Activated CD8-positive, alpha-beta T cell treated with anti-CD3 and anti-CD28 coated beads, Interleukin-2, amount 10 ng/mL, durations not matched to agents 7 days and 5 days (primary cell): ENCODE measurements at regions not wholly inside any gene's neighbourhood (a gene's known extent, or its start where the extent isn't known, plus 50 kb on each side); places are given as distances from the start of the nearest gene placed in this dataset.

ENCODE experiments used
- ATAC-seq: fragments of 150-1000 bp; cut with Tn5 transposase; one replicate; pipeline ENCODE4 v1.10.0; 2021; ENCODE audit warnings: moderate library complexity
- CTCF ChIA-PET: fragments of 350-600 bp; sonication (Branson Sonifier 250); formaldehyde crosslinking; loops from one replicate; lab custom pipeline; 2021; ENCODE audit warnings: antibody characterized with exemption; lab: Charles Lee
- POLR2A ChIA-PET: fragments of 350-600 bp; sonication (Branson Sonifier 250); formaldehyde crosslinking; loops from one replicate; lab custom pipeline; 2021; ENCODE audit warnings: antibody characterized with exemption; lab: Charles Lee
- DNase-seq: peaks from one replicate; pipeline ENCODE4 v3.0.0-alpha.2; 2020
- H3K27ac Mint-ChIP-seq: one replicate; pipeline ENCODE4 v1.8.0; 2021; ENCODE audit warnings: mild to moderate bottlenecking, mixed read lengths
- H3K27me3 Mint-ChIP-seq: one replicate; pipeline ENCODE4 v1.8.0; 2021; ENCODE audit warnings: low read depth, mixed read lengths
- H3K36me3 Mint-ChIP-seq: one replicate; pipeline ENCODE4 v1.8.0; 2021; ENCODE audit warnings: low read depth, mixed read lengths
- H3K4me1 Mint-ChIP-seq: one replicate; pipeline ENCODE4 v1.8.0; 2021; ENCODE audit warnings: low read depth, mixed read lengths
- H3K4me3 Mint-ChIP-seq: one replicate; pipeline ENCODE4 v1.8.0; 2021; ENCODE audit warnings: mild to moderate bottlenecking, mixed read lengths
- H3K9me3 Mint-ChIP-seq: one replicate; pipeline ENCODE4 v1.8.0; 2022; ENCODE audit warnings: mixed read lengths; ENCODE audit not compliant: insufficient read depth

DNA sequence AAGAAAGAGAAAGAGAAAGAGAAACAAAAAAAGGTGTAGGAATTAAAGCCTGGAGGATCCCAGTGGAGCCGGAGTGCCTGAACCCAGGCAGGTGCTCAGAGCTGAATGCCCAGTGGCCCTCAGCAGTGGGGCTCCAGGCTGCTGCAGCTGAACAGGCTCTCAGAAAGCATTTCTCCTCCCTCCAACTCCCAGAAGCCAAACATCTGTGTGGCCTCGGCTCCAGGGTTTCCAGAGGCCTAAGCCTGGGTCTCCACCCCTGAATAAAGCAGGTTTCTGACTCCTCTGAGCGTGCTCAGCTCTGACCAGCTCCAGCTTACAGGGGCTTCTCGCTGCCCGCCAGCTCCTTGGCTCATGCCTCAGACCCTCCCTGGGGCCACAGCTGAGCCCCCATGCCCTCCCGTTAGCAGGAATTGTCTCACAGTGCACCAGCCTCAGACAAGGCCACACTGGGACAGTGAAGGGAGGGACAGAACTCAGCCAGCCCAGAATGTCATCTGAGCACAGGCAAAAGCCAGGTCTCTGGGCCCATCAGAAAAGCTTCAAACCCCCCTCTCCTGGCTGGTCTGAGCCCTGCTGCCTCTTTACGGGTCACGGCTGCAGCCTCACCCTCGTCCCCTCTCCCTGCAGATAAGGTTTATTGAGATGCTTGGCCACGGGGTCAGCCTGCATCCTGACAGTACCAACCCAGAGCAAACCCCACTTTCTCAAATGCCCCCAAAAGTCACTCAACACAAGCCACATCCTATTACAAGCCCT is 114.4 kb upstream of the PPP1R26 start:
- ATAC-seq (no peak), DNase-seq (no peak)
- no peaks in the 10 kb centered on the region for H3K9me3 Mint-ChIP-seq
- H3K27ac Mint-ChIP-seq: no peak overlapping the region
- no peaks in the 10 kb centered on the region for H3K27me3 Mint-ChIP-seq
- CTCF ChIA-PET: no interaction called here
- no peaks in the 10 kb centered on the region for H3K36me3 Mint-ChIP-seq
- POLR2A ChIA-PET: no interaction called here
- no peak overlapping the region for H3K4me3 Mint-ChIP-seq
- peaks cover 5% of the 10 kb centered on the region for H3K4me1 Mint-ChIP-seq

GRCh38 chr9:135366104-135366503 is 113.5 kb upstream of the PPP1R26 start:
- no peak overlapping the region for H3K27ac Mint-ChIP-seq
- DNase-seq (no peak), ATAC-seq (no peak)
- no peaks in the 10 kb centered on the region for H3K4me1 Mint-ChIP-seq
- H3K4me3 Mint-ChIP-seq: no peak overlapping the region
- H3K27me3 Mint-ChIP-seq: no peaks in the 10 kb centered on the region
- H3K36me3 Mint-ChIP-seq: no peaks in the 10 kb centered on the region
- CTCF ChIA-PET: no interaction called here
- no peaks in the 10 kb centered on the region for H3K9me3 Mint-ChIP-seq
- POLR2A ChIA-PET: no interaction called here

DNA sequence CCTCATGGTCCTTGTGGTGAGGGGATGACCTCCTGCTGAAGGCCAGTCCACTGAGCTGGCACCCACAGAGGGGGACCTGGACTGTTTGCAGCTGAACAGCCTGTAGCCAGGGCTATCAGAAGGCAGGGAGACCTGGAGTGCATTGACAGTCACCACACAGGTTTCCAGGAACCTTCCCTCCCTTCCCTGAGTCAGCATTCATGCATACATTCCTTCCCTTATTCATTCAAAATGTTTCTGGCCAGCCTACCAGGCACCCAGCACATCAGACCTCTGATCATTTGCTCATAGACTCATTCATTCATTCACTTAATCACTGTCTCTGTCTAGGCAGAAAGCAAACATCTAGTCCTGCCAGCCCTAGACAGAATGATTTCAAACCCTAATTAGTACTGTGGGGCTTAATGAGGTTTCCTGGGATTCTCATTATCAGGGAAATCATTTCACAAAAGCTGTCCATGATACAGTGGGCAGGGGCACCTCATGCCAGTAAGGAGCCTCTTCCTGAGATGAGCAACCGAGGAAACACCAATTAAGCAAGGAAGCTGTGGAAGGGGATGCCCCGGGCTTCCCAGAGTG is 110.1 kb upstream of the PPP1R26 start:
- no peaks in the 10 kb centered on the region for H3K36me3 Mint-ChIP-seq
- ChIA-PET CTCF (no interaction called here), POLR2A (no interaction called here)
- H3K27me3 Mint-ChIP-seq: no peaks in the 10 kb centered on the region
- ATAC-seq (no peak), DNase-seq (no peak)
- H3K27ac Mint-ChIP-seq: no peak overlapping the region
- H3K4me3 Mint-ChIP-seq: no peak overlapping the region
- no peaks in the 10 kb centered on the region for H3K4me1 Mint-ChIP-seq
- no peaks in the 10 kb centered on the region for H3K9me3 Mint-ChIP-seq

DNA sequence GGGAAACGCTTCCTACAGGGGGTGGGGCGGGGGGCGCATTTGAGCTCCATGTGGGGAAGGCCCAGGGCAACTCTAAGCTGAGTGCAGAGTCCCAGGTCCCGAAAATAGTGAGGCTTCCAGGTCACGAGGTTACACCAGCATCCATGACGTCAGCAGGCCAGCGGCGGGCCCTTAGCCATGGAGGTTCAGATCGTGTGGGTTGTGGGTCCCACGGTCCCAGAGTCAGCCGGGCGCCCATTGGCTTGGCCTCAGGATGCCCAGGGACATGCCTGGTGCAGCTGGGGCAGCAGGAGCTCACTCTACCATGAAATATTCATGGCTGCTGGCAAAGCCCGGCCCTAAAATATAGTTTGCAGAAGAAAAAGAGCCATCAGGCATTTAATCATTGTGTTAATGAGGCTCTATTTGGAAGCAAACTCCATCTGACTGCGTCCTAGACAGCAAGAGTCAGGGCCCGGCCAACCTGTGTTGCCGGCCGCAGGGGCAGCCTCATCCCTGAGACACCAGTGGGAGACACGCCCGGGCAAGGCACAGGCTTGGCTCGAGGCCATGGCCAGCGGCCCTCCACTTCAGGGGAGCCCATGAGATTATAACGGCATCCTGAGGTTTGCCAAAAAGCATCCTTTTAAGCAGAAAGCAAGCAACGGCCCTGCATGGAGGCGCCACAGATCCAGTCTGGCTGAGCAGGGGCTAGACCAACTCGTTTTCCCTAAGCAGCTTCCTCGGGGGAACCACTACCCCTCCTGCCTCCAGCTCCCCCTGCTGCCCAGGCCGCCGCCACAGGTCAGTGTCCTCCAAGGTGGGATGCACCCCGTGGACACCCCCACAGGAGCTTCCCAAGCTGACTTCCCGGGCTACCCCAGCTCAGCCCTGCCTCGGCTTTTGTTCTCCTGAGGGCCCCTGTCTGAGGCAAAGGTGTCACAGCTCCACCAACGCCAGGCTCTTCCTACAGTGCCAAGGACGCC is 108.9 kb upstream of the PPP1R26 start:
- Mint-ChIP-seq H3K4me1 (no peaks in the 10 kb centered on the region), H3K9me3 (no peaks in the 10 kb centered on the region), H3K4me3 (no peak overlapping the region), H3K36me3 (no peaks in the 10 kb centered on the region), H3K27ac (no peak overlapping the region), H3K27me3 (no peaks in the 10 kb centered on the region)
- DNase-seq: no peak
- ChIA-PET POLR2A (interaction anchor here (0.5 to 0.6 kb wide), 2 partner anchors 264 to 1275 kb away, joined by 3 read pairs; no protein-coding TSS in a partner anchor), CTCF (no interaction called here)
- ATAC-seq: no peak

- DNase-seq: no peak
- Mint-ChIP-seq H3K27me3 (no peaks in the 10 kb centered on the region), H3K9me3 (no peaks in the 10 kb centered on the region), H3K36me3 (no peaks in the 10 kb centered on the region), H3K4me3 (no peak overlapping the region), H3K4me1 (no peaks in the 10 kb centered on the region), H3K27ac (no peak overlapping the region)
- POLR2A ChIA-PET: no interaction called here
- CTCF ChIA-PET: no interaction called here
- ATAC-seq: no peak
Measured at GRCh38 chr9:135371535-135371934, 108.0 kb upstream of the PPP1R26 start.

GRCh38 chr9:135372036-135372435 is 107.5 kb upstream of the PPP1R26 start:
- Mint-ChIP-seq H3K27ac (no peak overlapping the region), H3K9me3 (no peaks in the 10 kb centered on the region), H3K36me3 (no peaks in the 10 kb centered on the region), H3K27me3 (no peaks in the 10 kb centered on the region), H3K4me1 (no peaks in the 10 kb centered on the region), H3K4me3 (no peak overlapping the region)
- no peak for DNase-seq
- CTCF ChIA-PET: no interaction called here
- ATAC-seq: no peak
- POLR2A ChIA-PET: no interaction called here

- ChIA-PET POLR2A (no interaction called here), CTCF (no interaction called here)
- DNase-seq (no peak), ATAC-seq (no peak)
- no peaks in the 10 kb centered on the region for H3K27me3 Mint-ChIP-seq
- no peaks in the 10 kb centered on the region for H3K9me3 Mint-ChIP-seq
- H3K36me3 Mint-ChIP-seq: no peaks in the 10 kb centered on the region
- no peaks in the 10 kb centered on the region for H3K4me1 Mint-ChIP-seq
- no peak overlapping the region for H3K27ac Mint-ChIP-seq
- H3K4me3 Mint-ChIP-seq: no peak overlapping the region
Measured at GRCh38 chr9:135372501-135373008, 107.0 kb upstream of the PPP1R26 start.

DNA sequence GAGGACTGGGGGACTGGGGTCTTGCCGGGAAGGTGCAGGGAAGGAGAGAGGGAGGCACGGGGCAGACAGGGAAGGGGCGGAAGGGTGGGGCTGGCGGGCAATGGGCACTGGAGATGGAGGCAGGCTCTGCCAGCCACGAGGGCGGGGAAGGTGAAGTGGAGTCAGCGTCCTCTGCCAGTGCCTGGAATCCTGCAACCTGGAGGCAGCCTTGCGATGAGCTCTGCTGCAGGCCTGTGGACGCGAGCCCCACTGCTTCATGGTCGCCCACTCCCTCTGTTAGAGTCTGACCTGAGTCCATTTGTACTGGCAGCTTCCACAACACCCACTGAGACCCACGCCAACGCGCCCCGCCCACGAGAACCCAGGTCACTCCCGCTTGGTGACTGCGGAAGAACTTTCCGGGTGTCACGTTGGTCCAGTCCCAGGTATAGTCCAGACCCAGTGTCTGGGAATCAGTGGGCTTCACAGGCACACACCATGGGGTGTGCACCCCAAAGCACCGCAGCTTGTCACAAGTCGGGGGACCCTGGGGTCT is 106.4 kb upstream of the PPP1R26 start:
- ATAC-seq (no peak), DNase-seq (no peak)
- Mint-ChIP-seq H3K36me3 (no peaks in the 10 kb centered on the region), H3K27me3 (no peaks in the 10 kb centered on the region), H3K4me3 (no peak overlapping the region), H3K9me3 (no peaks in the 10 kb centered on the region), H3K27ac (no peak overlapping the region), H3K4me1 (no peaks in the 10 kb centered on the region)
- ChIA-PET POLR2A (no interaction called here), CTCF (no interaction called here)

GRCh38 chr9:135373820-135374219 is 105.8 kb upstream of the PPP1R26 start:
- no peak overlapping the region for H3K4me3 Mint-ChIP-seq
- no peaks in the 10 kb centered on the region for H3K9me3 Mint-ChIP-seq
- no peak for ATAC-seq
- no peak overlapping the region for H3K27ac Mint-ChIP-seq
- no peaks in the 10 kb centered on the region for H3K36me3 Mint-ChIP-seq
- H3K4me1 Mint-ChIP-seq: no peaks in the 10 kb centered on the region
- POLR2A ChIA-PET: no interaction called here
- CTCF ChIA-PET: no interaction called here
- no peak for DNase-seq
- no peaks in the 10 kb centered on the region for H3K27me3 Mint-ChIP-seq

DNA sequence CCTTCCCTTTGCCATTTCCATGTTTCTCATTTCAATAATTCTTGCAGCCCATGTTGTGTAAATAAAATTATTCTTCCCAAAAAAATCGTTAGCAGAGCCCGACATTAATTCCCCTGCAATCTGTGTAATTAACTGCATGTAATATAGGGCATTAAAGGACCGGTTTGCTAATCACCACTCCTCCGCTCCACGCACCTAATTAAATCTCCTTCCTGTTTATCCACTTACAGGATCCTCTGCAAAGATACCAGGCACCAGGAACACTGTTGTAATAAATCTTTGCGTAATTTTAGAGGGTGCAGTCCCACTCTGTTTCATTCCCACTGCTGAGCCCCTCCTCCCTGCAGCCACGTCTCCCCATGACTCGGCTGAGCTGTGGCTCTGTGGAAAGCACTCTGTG is 105.0 kb upstream of the PPP1R26 start:
- ATAC-seq (no peak), DNase-seq (no peak)
- no peaks in the 10 kb centered on the region for H3K27me3 Mint-ChIP-seq
- no peaks in the 10 kb centered on the region for H3K36me3 Mint-ChIP-seq
- CTCF ChIA-PET: no interaction called here
- H3K27ac Mint-ChIP-seq: no peak overlapping the region
- POLR2A ChIA-PET: no interaction called here
- no peaks in the 10 kb centered on the region for H3K4me1 Mint-ChIP-seq
- H3K9me3 Mint-ChIP-seq: no peaks in the 10 kb centered on the region
- H3K4me3 Mint-ChIP-seq: no peak overlapping the region

DNA sequence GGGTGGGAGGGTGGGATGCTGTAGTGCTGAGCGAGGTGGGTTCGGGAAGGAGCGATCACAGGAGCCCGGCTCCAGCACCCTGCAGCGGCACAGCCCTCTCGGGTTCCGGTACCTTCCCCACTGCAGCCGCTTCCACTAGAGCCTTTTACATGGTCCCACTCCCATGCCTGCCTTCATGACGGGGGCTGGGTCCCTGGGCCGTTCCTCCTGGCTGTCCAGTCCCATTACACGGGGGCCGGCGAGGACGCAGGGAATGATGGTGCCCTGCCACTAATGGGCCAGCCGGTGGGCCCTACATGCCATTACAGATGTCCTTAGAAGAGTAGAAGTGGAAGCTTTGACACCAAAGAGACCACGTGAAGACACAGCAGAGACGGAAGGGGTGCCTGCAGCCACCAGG is 104.6 kb upstream of the PPP1R26 start:
- Mint-ChIP-seq H3K27ac (no peak overlapping the region), H3K27me3 (no peaks in the 10 kb centered on the region), H3K4me3 (no peak overlapping the region), H3K4me1 (no peaks in the 10 kb centered on the region), H3K36me3 (no peaks in the 10 kb centered on the region), H3K9me3 (no peaks in the 10 kb centered on the region)
- DNase-seq: no peak
- ATAC-seq: no peak
- CTCF ChIA-PET: no interaction called here
- POLR2A ChIA-PET: no interaction called here
